ENCODE measurements at regions not wholly inside any gene's neighbourhood (a gene's known extent, or its start where the extent isn't known, plus 50 kb on each side); places are given as distances from the start of the nearest gene placed in this dataset.

GRCh38 chr9:75798505-75798904 lies 92.0 kb upstream of the PCSK5 start:
- TF ChIP-seq TCF12 (IDR thresholded peaks at IDR 0.05; ENCODE audit: low read depth) (no peak), TAF1 (IDR thresholded peaks at IDR 0.05; ENCODE audit: low read depth) (no peak), MAX (IDR thresholded peaks at IDR 0.05) (no peak), CREB1 (IDR thresholded peaks at IDR 0.05; ENCODE audit: low read depth) (no peak), EP300 (IDR thresholded peaks at IDR 0.05; ENCODE audit: borderline replicate concordance) (no peak), YY1 (IDR thresholded peaks at IDR 0.05; ENCODE audit: low read depth) (no peak), USF1 (IDR thresholded peaks at IDR 0.05) (no peak)

All from Ishikawa (cell line).